HEK293 (cell line): ENCODE measurements at regions not wholly inside any gene's neighbourhood (a gene's known extent, or its start where the extent isn't known, plus 50 kb on each side); places are given as distances from the start of the nearest gene placed in this dataset.

Experiments
- CTCF ChIA-PET: fragments of 350-600 bp; formaldehyde crosslinking; extraction: SDS; loops from one replicate; lab custom pipeline; 2021; ENCODE audit warnings: antibody characterized with exemption; lab: Yijun Ruan, JAX
- POLR2A ChIA-PET: fragments of 300-600 bp; formaldehyde crosslinking; extraction: SDS; loops from one replicate; lab custom pipeline; 2020; ENCODE audit warnings: antibody characterized with exemption, inconsistent platforms; lab: Yijun Ruan, JAX
- H3K27ac ChIP-seq: fragments of 200-500 bp; sonication (Bioruptor generic); 2 replicates; pipeline ENCODE4 v1.5.1; 2014; ENCODE audit warnings: low read depth, low read length, control low read depth, inconsistent platforms; ENCODE audit errors: extremely low read depth
- H3K36me3 ChIP-seq, 2 experiments: fragments of 200-500 bp in 1 of 2; sonication (Bioruptor generic) in 1 of 2; 1 replicate in 1 of 2; 2 replicates in 1 of 2; pipeline ENCODE4 v1.5.1; 2014 to 2017; ENCODE audit warnings: inconsistent platforms in 2 of 2, low read length in 2 of 2; ENCODE audit not compliant: control insufficient read depth in 2 of 2, insufficient read depth in 1 of 2
- H3K4me1 ChIP-seq: fragments of 200-500 bp; sonication (Bioruptor generic); 2 replicates; pipeline ENCODE4 v1.5.1; 2014; ENCODE audit warnings: mild to moderate bottlenecking, low read length, inconsistent platforms; ENCODE audit not compliant: control insufficient read depth, insufficient read depth
- H3K4me3 ChIP-seq: 2 replicates; pipeline ENCODE4 v1.5.1; 2011; ENCODE audit warnings: low read depth, mild to moderate bottlenecking, control low read depth, low read length, moderate library complexity
- H3K9me3 ChIP-seq: fragments of 200-500 bp; sonication (Bioruptor generic); 2 replicates; pipeline ENCODE4 v1.5.1; 2014; ENCODE audit warnings: low read depth, low read length, inconsistent platforms; ENCODE audit not compliant: control insufficient read depth, insufficient read depth
- OSR2 ChIP-seq: fragments of 450-650 bp; formaldehyde crosslinking; IDR thresholded peaks from 2 replicates; pipeline ENCODE4 v1.5.1; 2016; ENCODE audit warnings: missing biosample characterization, missing genetic modification characterization
- RBAK ChIP-seq: fragments of 450-650 bp; formaldehyde crosslinking; IDR thresholded peaks from 2 replicates; pipeline ENCODE4 v1.5.1; 2016; ENCODE audit warnings: missing biosample characterization, missing genetic modification characterization
- SCRT1 ChIP-seq: fragments of 450-650 bp; formaldehyde crosslinking; IDR thresholded peaks from 2 replicates; pipeline ENCODE4 v1.5.1; 2016; ENCODE audit warnings: missing biosample characterization, missing genetic modification characterization, borderline replicate concordance
- SP3 ChIP-seq: fragments of 450-650 bp; formaldehyde crosslinking; IDR thresholded peaks from 2 replicates; pipeline ENCODE4 v1.5.1; 2016; ENCODE audit warnings: missing biosample characterization, missing genetic modification characterization
- YY1 ChIP-seq: fragments of 450-650 bp; formaldehyde crosslinking; IDR thresholded peaks from 2 replicates; pipeline ENCODE4 v1.5.1; 2018; ENCODE audit warnings: missing biosample characterization, missing genetic modification characterization
- YY2 ChIP-seq: fragments of 450-650 bp; formaldehyde crosslinking; IDR thresholded peaks from 2 replicates; pipeline ENCODE4 v1.5.1; 2016; ENCODE audit warnings: missing biosample characterization, missing genetic modification characterization
- ZBTB1 ChIP-seq: fragments of 450-650 bp; formaldehyde crosslinking; IDR thresholded peaks from 2 replicates; pipeline ENCODE4 v1.5.1; 2016; ENCODE audit warnings: missing biosample characterization, missing genetic modification characterization
- ZBTB48 ChIP-seq: fragments of 450-650 bp; formaldehyde crosslinking; IDR thresholded peaks from 2 replicates; pipeline ENCODE4 v1.5.1; 2016; ENCODE audit warnings: missing biosample characterization, missing genetic modification characterization
- ZBTB8A ChIP-seq: fragments of 450-650 bp; formaldehyde crosslinking; IDR thresholded peaks from 2 replicates; pipeline ENCODE4 v1.5.1; 2016; ENCODE audit warnings: missing biosample characterization, missing genetic modification characterization
- ZFP41 ChIP-seq: fragments of 450-650 bp; formaldehyde crosslinking; IDR thresholded peaks from 2 replicates; pipeline ENCODE4 v1.5.1; 2016; ENCODE audit warnings: missing biosample characterization, missing genetic modification characterization, borderline replicate concordance
- ZNF174 ChIP-seq: fragments of 450-650 bp; formaldehyde crosslinking; IDR thresholded peaks from 2 replicates; pipeline ENCODE4 v1.5.0; 2017; ENCODE audit warnings: missing biosample characterization, mild to moderate bottlenecking, missing genetic modification characterization
- ZNF23 ChIP-seq: fragments of 450-650 bp; formaldehyde crosslinking; IDR thresholded peaks from 2 replicates; pipeline ENCODE4 v1.5.1; 2016; ENCODE audit warnings: missing biosample characterization, missing genetic modification characterization, borderline replicate concordance
- ZNF24 ChIP-seq: fragments of 450-650 bp; formaldehyde crosslinking; IDR thresholded peaks from 2 replicates; pipeline ENCODE4 v1.5.1; 2016; ENCODE audit warnings: missing biosample characterization, missing genetic modification characterization
- ZNF274 ChIP-seq, 2 experiments: fragments of 200-500 bp in 1 of 2; fragments of 450-650 bp in 1 of 2; sonication (Bioruptor generic) in 1 of 2; formaldehyde crosslinking in 1 of 2; IDR thresholded peaks; 2 replicates each; pipeline versions ENCODE4 v1.5.1 to v1.6.1; 2014 to 2016; ENCODE audit warnings: borderline replicate concordance in 1 of 2, inconsistent platforms in 1 of 2, low read length in 1 of 2, missing biosample characterization in 1 of 2, missing genetic modification characterization in 1 of 2
- ZNF366 ChIP-seq: fragments of 450-650 bp; formaldehyde crosslinking; conservative IDR thresholded peaks from 2 replicates; pipeline ENCODE4 v1.5.1; 2016; ENCODE audit warnings: missing biosample characterization, missing genetic modification characterization
- ZNF501 ChIP-seq: fragments of 450-650 bp; formaldehyde crosslinking; IDR thresholded peaks from 2 replicates; pipeline ENCODE4 v1.5.1; 2016; ENCODE audit warnings: missing biosample characterization, missing genetic modification characterization
- ZNF514 ChIP-seq: fragments of 450-650 bp; formaldehyde crosslinking; IDR thresholded peaks from 2 replicates; pipeline ENCODE4 v1.5.1; 2016; ENCODE audit warnings: missing biosample characterization, missing genetic modification characterization
- ZNF555 ChIP-seq: fragments of 450-650 bp; formaldehyde crosslinking; conservative IDR thresholded peaks from 2 replicates; pipeline ENCODE4 v1.5.1; 2017; ENCODE audit warnings: missing biosample characterization, mild to moderate bottlenecking, missing genetic modification characterization, inconsistent platforms
- ZNF560 ChIP-seq: fragments of 450-650 bp; formaldehyde crosslinking; IDR thresholded peaks from 2 replicates; pipeline ENCODE4 v1.5.1; 2017; ENCODE audit warnings: missing biosample characterization, missing genetic modification characterization, borderline replicate concordance
- ZNF621 ChIP-seq: fragments of 450-650 bp; formaldehyde crosslinking; IDR thresholded peaks from 2 replicates; pipeline ENCODE4 v1.5.1; 2017; ENCODE audit warnings: missing biosample characterization, missing genetic modification characterization
- ZNF626 ChIP-seq: fragments of 450-650 bp; sonication (Bioruptor Pico); formaldehyde crosslinking; IDR thresholded peaks from 2 replicates; pipeline ENCODE4 v1.5.1; 2018; ENCODE audit warnings: missing biosample characterization, missing genetic modification characterization, inconsistent platforms
- ZNF701 ChIP-seq: fragments of 450-650 bp; formaldehyde crosslinking; IDR thresholded peaks from 2 replicates; pipeline ENCODE4 v1.5.1; 2016; ENCODE audit warnings: missing biosample characterization, missing genetic modification characterization
- ZNF791 ChIP-seq: fragments of 450-650 bp; formaldehyde crosslinking; IDR thresholded peaks from 2 replicates; pipeline ENCODE4 v1.5.1; 2016; ENCODE audit warnings: missing biosample characterization, missing genetic modification characterization
- ZNF837 ChIP-seq: fragments of 450-650 bp; formaldehyde crosslinking; IDR thresholded peaks from 2 replicates; pipeline ENCODE4 v1.5.1; 2016; ENCODE audit warnings: missing biosample characterization, missing genetic modification characterization
- TF ChIP-seq, protein P1 (sequence below): fragments of 450-650 bp; formaldehyde crosslinking; IDR thresholded peaks from 2 replicates; pipeline ENCODE4 v1.5.1; 2017; ENCODE audit warnings: missing biosample characterization, missing genetic modification characterization
- TF ChIP-seq, protein P2 (sequence below): fragments of 450-650 bp; formaldehyde crosslinking; IDR thresholded peaks from 2 replicates; pipeline ENCODE4 v1.5.1; 2016; ENCODE audit warnings: missing biosample characterization, missing genetic modification characterization
- TF ChIP-seq, protein P3 (sequence below): fragments of 450-650 bp; formaldehyde crosslinking; IDR thresholded peaks from 2 replicates; pipeline ENCODE4 v1.5.1; 2016; ENCODE audit warnings: missing biosample characterization, missing genetic modification characterization, low read depth
- TF ChIP-seq, protein P4 (sequence below): fragments of 450-650 bp; formaldehyde crosslinking; IDR thresholded peaks from 2 replicates; pipeline ENCODE4 v1.5.1; 2016; ENCODE audit warnings: missing biosample characterization, missing genetic modification characterization

DNA sequence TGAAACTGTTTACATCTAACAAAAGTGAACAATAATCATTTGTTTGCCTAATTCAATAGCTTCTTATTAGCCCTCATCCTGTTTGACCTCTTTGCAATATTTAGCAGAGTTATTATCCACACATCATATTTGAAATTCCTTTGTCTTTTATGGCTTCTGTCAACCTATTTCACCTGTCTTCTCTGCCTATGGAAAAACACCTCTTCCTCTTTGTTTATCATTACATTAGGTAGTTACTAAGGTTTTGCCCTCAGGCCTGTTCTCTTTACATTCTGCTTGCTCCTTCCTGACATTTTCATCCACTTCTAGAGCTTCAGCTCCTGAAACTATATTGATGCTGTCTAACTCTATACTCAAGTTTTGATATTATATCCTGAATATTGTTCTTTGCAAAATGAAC lies 183.0 kb downstream of the SUCNR1 start:
- H3K4me3 ChIP-seq = no peak overlapping the region
- H3K36me3 ChIP-seq = no peaks in the 10 kb centered on the region
- POLR2A ChIA-PET = no interaction called here
- no peaks in the 10 kb centered on the region for H3K9me3 ChIP-seq
- TF ChIP-seq OSR2 (tag by site-specific recombination) (no peak), YY2 (no peak)
- H3K4me1 ChIP-seq = no peaks in the 10 kb centered on the region
- no peak overlapping the region for H3K27ac ChIP-seq
- CTCF ChIA-PET = no interaction called here

DNA sequence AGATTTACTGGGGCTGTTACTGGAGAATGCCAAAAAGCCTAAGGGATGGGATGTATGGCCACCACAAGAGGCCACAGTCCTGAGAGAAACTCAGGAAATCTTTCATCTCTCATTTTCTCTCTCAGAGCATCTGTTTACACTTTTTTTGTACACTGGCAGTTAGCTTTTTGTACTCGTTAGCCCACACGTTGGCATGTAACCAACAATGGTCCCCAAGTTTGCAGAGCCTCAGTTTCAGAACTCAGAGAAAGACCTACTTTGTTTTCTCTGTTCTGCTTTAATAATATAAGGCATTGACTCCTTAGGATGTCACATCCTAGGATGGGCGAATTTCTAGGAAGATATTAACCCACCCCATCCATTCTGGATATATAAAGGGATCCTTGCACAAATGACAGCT lies 183.5 kb downstream of the SUCNR1 start:
- Histone ChIP-seq H3K27ac (no peak overlapping the region), H3K4me1 (no peaks in the 10 kb centered on the region), H3K9me3 (no peaks in the 10 kb centered on the region), H3K4me3 (no peak overlapping the region), H3K36me3 (no peaks in the 10 kb centered on the region)
- TF ChIP-seq ZNF621 = no peak
- TF ChIP-seq ZNF701 (tag by site-specific recombination) = no peak
- TF ChIP-seq RBAK (tag by site-specific recombination) = no peak
- TF ChIP-seq ZNF560 (tag by site-specific recombination) = no peak
- TF ChIP-seq, protein P1, sequence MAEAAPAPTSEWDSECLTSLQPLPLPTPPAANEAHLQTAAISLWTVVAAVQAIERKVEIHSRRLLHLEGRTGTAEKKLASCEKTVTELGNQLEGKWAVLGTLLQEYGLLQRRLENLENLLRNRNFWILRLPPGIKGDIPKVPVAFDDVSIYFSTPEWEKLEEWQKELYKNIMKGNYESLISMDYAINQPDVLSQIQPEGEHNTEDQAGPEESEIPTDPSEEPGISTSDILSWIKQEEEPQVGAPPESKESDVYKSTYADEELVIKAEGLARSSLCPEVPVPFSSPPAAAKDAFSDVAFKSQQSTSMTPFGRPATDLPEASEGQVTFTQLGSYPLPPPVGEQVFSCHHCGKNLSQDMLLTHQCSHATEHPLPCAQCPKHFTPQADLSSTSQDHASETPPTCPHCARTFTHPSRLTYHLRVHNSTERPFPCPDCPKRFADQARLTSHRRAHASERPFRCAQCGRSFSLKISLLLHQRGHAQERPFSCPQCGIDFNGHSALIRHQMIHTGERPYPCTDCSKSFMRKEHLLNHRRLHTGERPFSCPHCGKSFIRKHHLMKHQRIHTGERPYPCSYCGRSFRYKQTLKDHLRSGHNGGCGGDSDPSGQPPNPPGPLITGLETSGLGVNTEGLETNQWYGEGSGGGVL (tag by site-specific recombination) = no peak
- TF ChIP-seq ZNF24 (tag by site-specific recombination) = no peak
- no peak for TF ChIP-seq ZNF23
- no peak for TF ChIP-seq YY1 (tag by site-specific recombination)
- TF ChIP-seq ZNF791 = no peak
- no peak for TF ChIP-seq ZNF837 (tag by site-specific recombination)
- no peak for TF ChIP-seq SP3 (tag by site-specific recombination)
- TF ChIP-seq, protein P2, sequence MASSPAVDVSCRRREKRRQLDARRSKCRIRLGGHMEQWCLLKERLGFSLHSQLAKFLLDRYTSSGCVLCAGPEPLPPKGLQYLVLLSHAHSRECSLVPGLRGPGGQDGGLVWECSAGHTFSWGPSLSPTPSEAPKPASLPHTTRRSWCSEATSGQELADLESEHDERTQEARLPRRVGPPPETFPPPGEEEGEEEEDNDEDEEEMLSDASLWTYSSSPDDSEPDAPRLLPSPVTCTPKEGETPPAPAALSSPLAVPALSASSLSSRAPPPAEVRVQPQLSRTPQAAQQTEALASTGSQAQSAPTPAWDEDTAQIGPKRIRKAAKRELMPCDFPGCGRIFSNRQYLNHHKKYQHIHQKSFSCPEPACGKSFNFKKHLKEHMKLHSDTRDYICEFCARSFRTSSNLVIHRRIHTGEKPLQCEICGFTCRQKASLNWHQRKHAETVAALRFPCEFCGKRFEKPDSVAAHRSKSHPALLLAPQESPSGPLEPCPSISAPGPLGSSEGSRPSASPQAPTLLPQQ (tag by site-specific recombination) = no peak
- no peak for TF ChIP-seq ZBTB1
- TF ChIP-seq ZFP41 (tag by site-specific recombination) = no peak
- TF ChIP-seq, protein P3, sequence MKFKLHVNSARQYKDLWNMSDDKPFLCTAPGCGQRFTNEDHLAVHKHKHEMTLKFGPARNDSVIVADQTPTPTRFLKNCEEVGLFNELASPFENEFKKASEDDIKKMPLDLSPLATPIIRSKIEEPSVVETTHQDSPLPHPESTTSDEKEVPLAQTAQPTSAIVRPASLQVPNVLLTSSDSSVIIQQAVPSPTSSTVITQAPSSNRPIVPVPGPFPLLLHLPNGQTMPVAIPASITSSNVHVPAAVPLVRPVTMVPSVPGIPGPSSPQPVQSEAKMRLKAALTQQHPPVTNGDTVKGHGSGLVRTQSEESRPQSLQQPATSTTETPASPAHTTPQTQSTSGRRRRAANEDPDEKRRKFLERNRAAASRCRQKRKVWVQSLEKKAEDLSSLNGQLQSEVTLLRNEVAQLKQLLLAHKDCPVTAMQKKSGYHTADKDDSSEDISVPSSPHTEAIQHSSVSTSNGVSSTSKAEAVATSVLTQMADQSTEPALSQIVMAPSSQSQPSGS (tag by site-specific recombination) = no peak
- no peak for TF ChIP-seq ZNF366 (tag by site-specific recombination)
- TF ChIP-seq ZNF555 = no peak
- TF ChIP-seq ZNF626 (tag by site-specific recombination) = no peak
- ChIA-PET CTCF (no interaction called here), POLR2A (no interaction called here)

DNA sequence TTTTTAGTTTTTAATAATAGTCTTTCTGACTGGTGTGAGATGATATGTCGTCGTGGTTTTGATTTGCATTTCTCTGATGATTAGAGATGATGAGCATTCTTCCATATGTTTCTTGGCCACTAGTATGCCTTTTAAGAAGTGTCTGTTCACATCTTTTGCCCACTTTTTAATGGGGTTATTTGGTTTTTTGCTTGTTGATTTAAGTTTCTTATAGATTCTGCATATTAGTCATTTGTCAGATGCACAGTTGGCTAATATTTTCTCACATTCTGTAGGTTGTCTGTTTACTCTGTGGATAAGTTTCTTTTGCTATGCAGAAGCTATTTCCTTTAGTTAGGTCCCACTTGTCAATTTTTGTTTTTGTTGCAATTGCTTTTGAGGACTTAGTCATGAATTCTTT lies 185.4 kb downstream of the SUCNR1 start:
- Histone ChIP-seq H3K27ac (no peak overlapping the region), H3K4me1 (no peaks in the 10 kb centered on the region), H3K36me3 (no peaks in the 10 kb centered on the region), H3K9me3 (no peaks in the 10 kb centered on the region), H3K4me3 (no peak overlapping the region)
- CTCF ChIA-PET = no interaction called here
- POLR2A ChIA-PET = no interaction called here
- TF ChIP-seq, protein P4, sequence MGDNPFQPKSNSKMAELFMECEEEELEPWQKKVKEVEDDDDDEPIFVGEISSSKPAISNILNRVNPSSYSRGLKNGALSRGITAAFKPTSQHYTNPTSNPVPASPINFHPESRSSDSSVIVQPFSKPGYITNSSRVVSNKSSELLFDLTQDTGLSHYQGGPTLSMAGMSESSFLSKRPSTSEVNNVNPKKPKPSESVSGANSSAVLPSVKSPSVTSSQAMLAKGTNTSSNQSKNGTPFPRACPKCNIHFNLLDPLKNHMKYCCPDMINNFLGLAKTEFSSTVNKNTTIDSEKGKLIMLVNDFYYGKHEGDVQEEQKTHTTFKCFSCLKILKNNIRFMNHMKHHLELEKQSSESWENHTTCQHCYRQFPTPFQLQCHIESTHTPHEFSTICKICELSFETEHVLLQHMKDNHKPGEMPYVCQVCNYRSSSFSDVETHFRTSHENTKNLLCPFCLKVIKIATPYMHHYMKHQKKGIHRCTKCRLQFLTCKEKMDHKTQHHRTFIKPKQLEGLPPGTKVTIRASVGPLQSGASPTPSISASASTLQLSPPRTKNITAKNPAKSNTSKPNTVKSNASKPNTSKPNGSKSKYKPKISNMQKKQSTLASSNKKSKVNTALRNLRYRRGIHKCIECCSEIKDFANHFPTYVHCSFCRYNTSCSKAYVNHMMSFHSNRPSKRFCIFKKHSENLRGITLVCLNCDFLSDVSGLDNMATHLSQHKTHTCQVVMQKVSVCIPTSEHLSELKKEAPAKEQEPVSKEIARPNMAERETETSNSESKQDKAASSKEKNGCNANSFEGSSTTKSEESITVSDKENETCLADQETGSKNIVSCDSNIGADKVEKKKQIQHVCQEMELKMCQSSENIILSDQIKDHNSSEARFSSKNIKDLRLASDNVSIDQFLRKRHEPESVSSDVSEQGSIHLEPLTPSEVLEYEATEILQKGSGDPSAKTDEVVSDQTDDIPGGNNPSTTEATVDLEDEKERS (tag by site-specific recombination) = no peak
- TF ChIP-seq ZBTB8A (tag by site-specific recombination) = no peak
- TF ChIP-seq ZBTB48 = no peak
- no peak for TF ChIP-seq YY1 (tag by site-specific recombination)
- TF ChIP-seq SCRT1 = no peak
- TF ChIP-seq ZNF501 (tag by site-specific recombination) = no peak
- no peak for TF ChIP-seq ZNF274 (IDR thresholded peaks at IDR 0.05; ENCODE audit: low read length)
- TF ChIP-seq ZNF274 (tag by site-specific recombination; IDR thresholded peaks at IDR 0.05; ENCODE audit: borderline replicate concordance) = no peak
- TF ChIP-seq ZNF514 (tag by site-specific recombination) = no peak
- no peak for TF ChIP-seq ZNF174 (tag by site-specific recombination)
